Lower leg skin (tissue), 3 donors: ENCODE measurements at regions not wholly inside any gene's neighbourhood (a gene's known extent, or its start where the extent isn't known, plus 50 kb on each side); places are given as distances from the start of the nearest gene placed in this dataset.

Experiments
- CTCF ChIP-seq, 3 donors: fragments of 450-650 bp; IDR thresholded peaks; one replicate each; pipeline ENCODE4 v1.5.1; 2016; ENCODE audit warnings: antibody characterized with exemption in 3 of 3, mild to moderate bottlenecking in 3 of 3, moderate library complexity in 2 of 3
- POLR2A ChIP-seq, 2 donors: fragments of 450-650 bp; IDR thresholded peaks; one replicate each; pipeline ENCODE4 v1.6.1; 2016 to 2017; ENCODE audit warnings: antibody characterized with exemption in 2 of 2, mild to moderate bottlenecking in 1 of 2, moderate library complexity in 1 of 2

GRCh38 chr14:104306450-104307040 lies 168.2 kb downstream of the KIF26A start:
- TF ChIP-seq CTCF (IDR thresholded peaks at IDR 0.05): no peak
- TF ChIP-seq POLR2A (IDR thresholded peaks at IDR 0.05): no peak
